ENCODE measurements at regions not wholly inside any gene's neighbourhood (a gene's known extent, or its start where the extent isn't known, plus 50 kb on each side); places are given as distances from the start of the nearest gene placed in this dataset.

DNA sequence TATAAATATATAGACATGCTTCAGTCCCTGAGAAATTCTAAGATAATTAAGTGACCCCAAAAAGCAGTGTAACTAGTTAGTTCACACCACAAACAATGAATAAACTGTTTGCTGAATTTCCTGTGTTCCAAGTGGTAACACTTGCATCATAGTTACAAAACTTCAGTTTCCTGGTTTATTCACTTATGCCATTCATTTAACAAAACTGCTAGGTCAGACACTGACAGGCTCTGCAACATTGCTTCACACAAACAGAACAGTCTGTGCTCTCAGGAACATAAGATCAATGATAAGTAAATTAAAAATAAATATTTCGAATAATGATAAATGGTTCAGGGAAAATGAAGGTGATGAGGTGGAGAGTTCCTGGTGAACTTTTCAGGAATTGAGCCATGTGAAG, 133.3 kb upstream of the NAMPT start:
- TF ChIP-seq CTCF (IDR thresholded peaks at IDR 0.05; ENCODE audit: insufficient read depth, missing control alignments), result no peak
- DNase-seq (ENCODE audit: insufficient read length, low spot score), result no peak
- FAIRE-seq, result no peak

GRCh38 chr7:106417273-106417902, 132.6 kb upstream of the NAMPT start:
- no peak for DNase-seq (ENCODE audit: insufficient read length, low spot score)
- FAIRE-seq, result no peak
- TF ChIP-seq CTCF (IDR thresholded peaks at IDR 0.05; ENCODE audit: insufficient read depth, missing control alignments), result no peak

- FAIRE-seq (no peak), DNase-seq (ENCODE audit: insufficient read length, low spot score) (no peak)
- TF ChIP-seq CTCF (IDR thresholded peaks at IDR 0.05; ENCODE audit: insufficient read depth, missing control alignments), result no peak
Observed at GRCh38 chr7:106416430-106416829, 131.6 kb upstream of the NAMPT start.

GRCh38 chr7:106415433-106415832, 130.7 kb upstream of the NAMPT start:
- no peak for TF ChIP-seq CTCF (IDR thresholded peaks at IDR 0.05; ENCODE audit: insufficient read depth, missing control alignments)
- DNase-seq (ENCODE audit: insufficient read length, low spot score) (no peak), FAIRE-seq (no peak)

DNA sequence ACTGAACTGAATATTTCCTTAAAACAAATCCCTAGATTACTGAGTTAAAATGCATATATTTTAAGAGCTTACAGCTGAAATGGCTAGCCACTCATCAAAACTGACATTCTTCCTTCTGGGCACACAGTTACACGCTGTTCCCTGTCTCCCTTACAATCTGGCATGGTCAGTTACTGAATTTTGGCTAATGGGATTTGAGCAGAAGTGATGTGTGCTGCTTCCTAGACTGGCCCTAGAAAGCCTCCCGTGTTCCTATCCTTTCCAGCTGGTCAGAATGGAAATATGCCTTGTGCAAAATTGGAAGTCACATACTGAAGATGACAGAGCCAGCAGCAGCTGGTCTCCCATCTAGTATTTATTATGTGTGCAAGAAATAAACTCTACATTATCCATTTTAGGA, 128.7 kb upstream of the NAMPT start:
- TF ChIP-seq CTCF (IDR thresholded peaks at IDR 0.05; ENCODE audit: insufficient read depth, missing control alignments), result no peak
- no peak for DNase-seq (ENCODE audit: insufficient read length, low spot score)
- no peak for FAIRE-seq

DNA sequence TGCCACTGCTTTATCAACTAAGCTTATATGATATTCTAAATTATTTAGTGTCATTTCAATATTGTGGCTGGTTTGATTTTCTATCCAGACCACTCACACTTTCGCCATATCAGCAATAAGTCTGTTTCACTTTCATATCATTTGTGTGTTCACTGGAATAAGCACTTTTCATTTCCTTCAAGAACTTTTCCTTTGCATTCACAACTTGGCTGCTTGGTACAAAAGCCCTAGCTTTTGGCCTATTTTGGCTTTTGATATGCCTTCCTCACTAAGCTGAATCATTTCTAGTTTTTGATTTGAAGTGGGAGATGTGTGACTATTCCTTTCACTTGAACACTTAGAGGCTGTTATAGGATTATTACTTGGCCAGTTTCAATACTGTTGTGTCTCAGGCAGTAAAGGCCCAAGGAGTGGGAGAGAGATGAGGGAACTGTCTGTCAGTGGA, 120.9 kb upstream of the NAMPT start:
- FAIRE-seq (no peak), DNase-seq (ENCODE audit: insufficient read length, low spot score) (no peak)
- no peak for TF ChIP-seq CTCF (IDR thresholded peaks at IDR 0.05; ENCODE audit: insufficient read depth, missing control alignments)

DNA sequence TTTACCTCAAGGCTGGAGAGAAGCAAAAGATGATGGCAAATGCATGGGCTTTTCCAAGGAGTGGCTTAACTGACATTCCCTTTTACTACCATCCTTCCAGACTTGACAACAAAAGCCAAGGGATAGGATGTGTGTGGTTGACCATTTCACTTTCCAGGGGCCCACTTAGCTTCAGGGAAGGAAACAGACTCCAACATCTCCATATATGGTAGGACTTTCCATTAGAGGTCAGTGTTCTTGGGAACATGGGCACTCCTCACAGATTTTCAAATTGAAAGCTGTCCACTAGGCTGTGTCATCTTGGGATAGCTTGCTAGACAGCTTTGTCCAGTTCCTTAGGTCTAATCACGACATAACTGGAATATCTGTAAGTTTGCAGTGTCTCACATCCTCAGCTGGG, 118.1 kb upstream of the NAMPT start:
- DNase-seq (ENCODE audit: insufficient read length, low spot score), result no peak
- FAIRE-seq, result no peak
- TF ChIP-seq CTCF (IDR thresholded peaks at IDR 0.05; ENCODE audit: insufficient read depth, missing control alignments), result no peak
